Retinal pigment epithelial cell (primary cell): ENCODE measurements at regions not wholly inside any gene's neighbourhood (a gene's known extent, or its start where the extent isn't known, plus 50 kb on each side); places are given as distances from the start of the nearest gene placed in this dataset.
A peak's percentile ranks its signal among the peaks of the same experiment; 100 is the strongest.
"Not testable (repeated sequence)": the region's sequence is repeated elsewhere in the genome, so short reads cannot be mapped to it uniquely, and the experiment has no call there.

ENCODE experiments used
- DNase-seq: peaks from one replicate; pipeline ENCODE4 v3.0.0-alpha.2; 2010; ENCODE audit warnings: low read depth
- H3K4me3 ChIP-seq: 2 replicates; pipeline ENCODE4 v1.5.1; 2011; ENCODE audit warnings: mild to moderate bottlenecking, low read length, control low read depth, moderate library complexity
- CTCF ChIP-seq: conservative IDR thresholded peaks from 2 replicates; pipeline ENCODE4 v1.5.1; 2011; ENCODE audit warnings: low read depth, low read length, control low read depth, inconsistent platforms

GRCh38 chr10:65149878-65150277, 1628.7 kb downstream of the REEP3 start:
- DNase-seq, result no peak
- H3K4me3 ChIP-seq, result no peak overlapping the region
- no peak for TF ChIP-seq CTCF

DNA sequence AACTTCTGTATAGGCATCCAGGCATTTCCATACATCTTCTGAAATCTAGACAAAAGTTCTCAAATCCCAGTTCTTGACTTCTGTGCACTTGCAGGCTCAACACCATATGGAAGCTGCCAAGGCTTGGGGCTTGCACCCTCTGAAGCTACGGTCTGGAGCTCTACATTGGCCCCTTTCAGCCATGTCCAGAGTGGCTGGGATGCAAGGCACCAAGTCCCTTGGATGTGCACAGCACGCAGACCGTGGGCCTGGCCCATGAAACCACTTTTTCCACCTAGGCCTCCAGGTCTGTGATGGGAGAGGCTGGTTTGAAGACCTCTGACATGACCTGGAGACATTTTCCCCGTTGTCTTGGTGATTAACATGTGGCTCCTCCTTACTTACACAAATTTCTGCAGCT, 1645.1 kb downstream of the REEP3 start:
- no peak for TF ChIP-seq CTCF
- H3K4me3 ChIP-seq, result no peak overlapping the region
- DNase-seq, result no peak

- TF ChIP-seq CTCF, result no peak
- no peak overlapping the region for H3K4me3 ChIP-seq
- DNase-seq, result no peak
Measured at GRCh38 chr10:65172249-65172648, 1651.0 kb downstream of the REEP3 start.

- no peak for TF ChIP-seq CTCF
- DNase-seq, result no peak
- no peak overlapping the region for H3K4me3 ChIP-seq
Measured at GRCh38 chr10:65176994-65177393, 1655.8 kb downstream of the REEP3 start.

DNA sequence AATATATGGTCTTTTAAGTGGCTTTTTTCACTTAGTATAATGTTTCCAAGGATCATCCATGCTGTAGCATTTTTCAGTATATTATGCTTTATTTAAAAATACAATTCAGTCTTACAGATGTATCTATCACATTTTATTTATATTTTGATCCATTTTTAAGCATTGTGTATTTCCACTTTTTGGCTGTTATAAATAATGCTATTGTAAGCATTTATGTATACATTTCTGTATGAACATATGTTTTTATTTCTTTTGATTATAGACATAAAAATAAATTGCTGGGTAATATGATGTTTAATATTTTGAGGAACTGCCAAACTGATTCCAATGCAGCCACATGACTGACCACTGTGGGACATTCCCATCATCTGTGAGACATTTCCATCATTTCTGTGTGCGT, 1662.0 kb downstream of the REEP3 start:
- no peak overlapping the region for H3K4me3 ChIP-seq
- no peak for DNase-seq
- TF ChIP-seq CTCF, result no peak

- H3K4me3 ChIP-seq, DNase-seq: not testable (repeated sequence)
Measured at GRCh38 chr10:65186668-65187067, 1665.5 kb downstream of the REEP3 start.

DNA sequence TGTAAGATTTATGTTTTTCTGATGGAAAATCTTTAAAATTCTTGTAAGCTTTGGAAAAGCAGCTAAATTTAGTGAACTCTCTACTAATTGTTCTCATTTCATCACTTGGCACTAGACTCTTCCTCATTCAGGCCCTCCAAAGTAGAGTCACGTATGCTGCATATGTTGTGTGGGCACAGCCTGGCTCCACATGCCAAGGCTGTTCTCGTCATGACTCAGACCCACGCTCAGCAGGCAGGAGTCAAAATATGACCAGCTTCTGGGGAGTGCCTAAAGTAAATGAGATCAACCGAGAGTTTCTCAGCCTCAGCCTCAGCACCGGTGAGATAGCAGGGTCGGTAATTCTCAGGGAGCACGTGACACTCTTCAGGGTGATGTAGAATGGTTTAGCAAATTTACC, 1672.9 kb downstream of the REEP3 start:
- DNase-seq, result peak; percentile 89
- no peak overlapping the region for H3K4me3 ChIP-seq
- TF ChIP-seq CTCF, result no peak

DNA sequence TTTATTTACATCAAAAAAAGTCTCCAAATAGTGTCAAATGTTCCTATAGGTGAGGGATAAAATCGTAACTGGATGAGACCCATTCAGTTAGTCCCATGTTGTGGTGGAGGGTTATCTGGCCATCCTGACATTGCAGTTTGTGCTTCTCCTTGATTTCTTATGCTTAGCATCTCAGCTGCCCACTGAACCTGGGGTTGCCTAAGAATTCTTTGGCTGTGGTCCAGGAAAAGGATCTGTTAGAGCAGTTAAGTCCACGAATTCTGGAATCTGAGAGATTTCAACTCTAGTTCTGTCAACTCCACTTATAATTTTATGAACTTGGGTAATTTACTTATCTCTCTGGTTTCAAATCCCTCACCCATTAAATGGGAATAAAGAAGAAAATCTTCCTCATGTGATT, 1673.4 kb downstream of the REEP3 start:
- TF ChIP-seq CTCF, result no peak
- H3K4me3 ChIP-seq, result no peak overlapping the region
- peak; percentile 84 for DNase-seq
